ENCODE measurements at regions not wholly inside any gene's neighbourhood (a gene's known extent, or its start where the extent isn't known, plus 50 kb on each side); places are given as distances from the start of the nearest gene placed in this dataset.

DNA sequence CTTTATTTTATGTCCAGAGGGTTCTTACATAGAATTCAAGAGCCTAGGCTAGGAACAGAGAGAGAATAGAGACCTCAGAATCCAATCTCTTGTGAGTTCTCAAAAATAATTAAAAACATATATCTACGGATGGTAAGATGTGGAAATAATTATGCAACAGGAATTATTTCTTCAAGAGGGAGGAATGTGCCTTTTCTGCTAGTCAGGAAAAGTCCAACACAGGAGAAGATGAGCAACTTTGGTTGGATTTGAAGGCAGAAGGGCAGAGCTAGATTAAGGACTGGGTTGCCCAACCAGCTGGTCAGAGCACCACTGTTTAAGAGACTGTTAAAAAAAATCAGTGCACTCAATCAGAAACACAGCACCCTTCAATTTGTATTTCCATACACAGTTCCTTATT lies 365.5 kb downstream of the ETNK1 start (continued):
- no peak for TF ChIP-seq ZBTB40 (IDR thresholded peaks at IDR 0.05; ENCODE audit: borderline replicate concordance)
- TF ChIP-seq HCFC1 (IDR thresholded peaks at IDR 0.05; ENCODE audit: low read length) = no peak
- TF ChIP-seq RCOR1 (conservative IDR thresholded peaks at IDR 0.05; ENCODE audit: low read depth, low read length) = no peak
- TF ChIP-seq MEF2B (IDR thresholded peaks at IDR 0.05; ENCODE audit: partially characterized antibody, poor library complexity, severe bottlenecking) = no peak
- no peak for TF ChIP-seq ZBTB4 (CRISPR knock-in tag; IDR thresholded peaks at IDR 0.05)
